NCI-H1105 (cell line): ENCODE measurements at regions not wholly inside any gene's neighbourhood (a gene's known extent, or its start where the extent isn't known, plus 50 kb on each side); places are given as distances from the start of the nearest gene placed in this dataset.

Source experiments
- DNase-seq: peaks from one replicate; lab custom pipeline; 2025; lab: John Stamatoyannopoulos, UW

DNA sequence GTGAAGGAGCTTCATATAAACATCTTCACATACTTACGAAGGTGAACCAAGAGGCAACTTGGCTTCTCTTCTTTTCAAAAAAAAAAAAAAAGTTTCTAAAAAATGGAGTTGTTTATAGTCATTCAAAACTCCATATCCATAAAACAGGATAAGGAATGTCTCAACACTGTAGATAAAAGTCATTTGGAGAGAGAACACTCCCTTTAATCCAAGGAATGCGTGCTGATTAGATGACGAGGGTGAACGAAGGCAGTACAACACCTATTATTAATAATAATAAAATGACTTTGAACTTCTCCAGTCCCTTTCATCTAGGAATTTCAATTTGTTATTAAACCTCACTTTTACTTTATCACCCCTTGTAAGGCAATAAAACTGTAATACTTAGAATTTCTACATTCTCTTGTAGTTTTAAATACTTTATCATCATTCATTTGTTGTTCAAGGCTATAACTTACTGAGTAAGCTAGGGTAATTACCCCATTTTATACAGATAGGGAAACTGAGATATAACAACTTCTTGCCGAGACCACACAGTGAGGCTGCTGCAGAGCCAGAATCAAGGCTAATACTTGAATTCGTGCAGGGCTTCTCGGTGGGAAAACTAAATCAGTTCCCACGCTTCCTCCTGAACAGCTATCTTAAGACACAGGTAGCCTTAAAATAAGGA, 377.1 kb downstream of the EFNA5 start:
- no peak for DNase-seq

- DNase-seq = no peak
Measured at GRCh38 chr5:107291866-107292265, 378.9 kb downstream of the EFNA5 start.

DNA sequence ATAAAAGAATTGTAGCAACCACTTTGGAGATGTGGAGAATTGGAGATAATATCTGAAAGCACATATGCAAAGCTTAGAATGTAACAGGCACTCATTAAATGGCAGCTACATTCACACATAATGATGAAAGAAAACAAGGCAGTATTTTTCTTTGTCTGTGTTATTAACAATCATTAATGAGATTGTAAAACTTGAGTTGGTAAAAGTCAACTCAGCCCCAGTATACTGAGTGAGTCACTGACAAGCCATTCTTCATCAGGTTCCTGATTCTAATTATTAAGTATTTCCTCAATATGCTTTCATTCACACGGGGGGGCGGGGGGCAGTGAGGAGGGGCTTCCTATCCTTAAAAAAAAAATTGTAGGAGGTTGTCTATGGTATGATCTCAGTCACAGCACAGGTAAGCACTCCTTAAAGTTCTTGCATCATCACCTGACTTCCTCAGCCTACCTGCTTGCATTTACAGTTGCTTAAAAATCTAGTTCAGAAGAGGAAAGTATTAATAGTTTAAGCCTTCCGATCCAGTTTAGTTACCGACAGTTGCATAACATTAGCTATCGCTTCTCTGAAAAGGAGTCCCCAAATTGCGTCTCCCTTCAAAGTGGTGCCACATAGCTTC, 379.8 kb downstream of the EFNA5 start:
- DNase-seq = no peak

- no peak for DNase-seq
Measured at GRCh38 chr5:107289030-107289714, 381.6 kb downstream of the EFNA5 start.

DNA sequence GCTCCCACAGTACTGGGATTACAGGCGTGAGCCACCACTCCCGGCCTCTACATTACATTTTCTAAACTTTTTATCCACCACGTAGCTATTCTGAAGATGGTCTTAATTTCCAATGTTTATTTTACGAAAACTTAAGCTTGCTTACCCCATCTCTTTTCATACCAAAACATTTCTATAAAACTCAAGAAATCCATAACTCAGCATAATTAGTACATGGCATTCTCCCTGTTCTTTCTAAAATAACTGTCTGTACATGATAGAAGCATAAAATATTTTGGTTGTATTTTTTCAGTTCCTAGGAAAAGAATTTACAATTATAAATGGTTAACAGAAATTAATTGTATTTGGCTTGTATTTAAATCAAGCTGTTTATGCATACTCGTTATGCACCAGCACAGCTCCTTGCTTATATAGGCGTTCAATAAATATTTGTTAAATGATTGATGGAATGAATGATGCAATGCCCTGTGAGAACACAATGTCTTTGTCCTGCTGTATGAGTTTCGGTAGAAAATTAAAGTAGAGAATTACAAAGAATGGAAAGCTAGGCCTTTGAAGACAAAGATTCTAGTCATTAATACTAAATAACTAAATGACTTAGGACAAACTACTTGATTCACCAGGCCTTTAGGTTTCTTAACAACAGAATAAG, 384.2 kb downstream of the EFNA5 start:
- no peak for DNase-seq

GRCh38 chr5:107285772-107286171, 385.0 kb downstream of the EFNA5 start:
- no peak for DNase-seq

DNA sequence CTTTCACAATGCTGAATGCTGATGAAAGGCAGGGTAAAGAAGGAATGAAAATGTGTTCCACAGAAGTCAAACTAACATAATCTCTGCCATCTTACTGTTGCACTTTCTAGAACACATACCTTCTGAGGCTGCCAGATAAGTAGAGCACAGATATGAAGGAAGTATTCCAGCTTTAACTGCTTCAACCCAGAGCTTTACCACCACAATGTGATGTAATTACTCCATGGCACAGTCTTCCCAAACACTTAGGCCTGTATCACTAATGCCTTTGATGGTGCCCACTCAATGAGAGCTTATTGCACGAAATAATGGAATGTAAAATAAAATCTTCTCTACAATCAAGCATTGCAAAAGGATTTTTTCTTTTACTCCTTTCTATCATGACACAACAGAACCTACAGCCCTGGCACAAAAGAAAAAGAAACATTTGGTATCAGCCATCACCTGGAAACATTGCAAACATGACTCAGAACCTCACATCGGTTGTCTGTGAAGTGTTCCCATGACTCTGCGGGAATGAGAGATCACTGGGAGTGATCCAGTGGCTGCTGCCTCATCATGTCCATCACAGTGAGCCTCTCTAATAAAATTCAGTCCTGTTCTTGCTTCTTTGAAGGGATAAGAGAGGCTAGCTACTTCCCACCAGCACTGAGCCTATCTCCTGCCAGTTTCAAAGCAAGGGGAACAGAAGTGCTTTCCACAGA, 385.8 kb downstream of the EFNA5 start:
- DNase-seq = no peak

GRCh38 chr5:107282061-107282460, 388.7 kb downstream of the EFNA5 start:
- no peak for DNase-seq

GRCh38 chr5:107278774-107279173, 392.0 kb downstream of the EFNA5 start:
- no peak for DNase-seq

GRCh38 chr5:107277485-107278125, 393.1 kb downstream of the EFNA5 start:
- no peak for DNase-seq

- DNase-seq = no peak
Measured at GRCh38 chr5:107275333-107275732, 395.4 kb downstream of the EFNA5 start.

- DNase-seq = no peak
Measured at GRCh38 chr5:107274571-107274970, 396.2 kb downstream of the EFNA5 start.

- DNase-seq = no peak
Measured at GRCh38 chr5:107272954-107273353, 397.8 kb downstream of the EFNA5 start.

- DNase-seq = no peak
Measured at GRCh38 chr5:107272509-107272908, 398.2 kb downstream of the EFNA5 start.

DNA sequence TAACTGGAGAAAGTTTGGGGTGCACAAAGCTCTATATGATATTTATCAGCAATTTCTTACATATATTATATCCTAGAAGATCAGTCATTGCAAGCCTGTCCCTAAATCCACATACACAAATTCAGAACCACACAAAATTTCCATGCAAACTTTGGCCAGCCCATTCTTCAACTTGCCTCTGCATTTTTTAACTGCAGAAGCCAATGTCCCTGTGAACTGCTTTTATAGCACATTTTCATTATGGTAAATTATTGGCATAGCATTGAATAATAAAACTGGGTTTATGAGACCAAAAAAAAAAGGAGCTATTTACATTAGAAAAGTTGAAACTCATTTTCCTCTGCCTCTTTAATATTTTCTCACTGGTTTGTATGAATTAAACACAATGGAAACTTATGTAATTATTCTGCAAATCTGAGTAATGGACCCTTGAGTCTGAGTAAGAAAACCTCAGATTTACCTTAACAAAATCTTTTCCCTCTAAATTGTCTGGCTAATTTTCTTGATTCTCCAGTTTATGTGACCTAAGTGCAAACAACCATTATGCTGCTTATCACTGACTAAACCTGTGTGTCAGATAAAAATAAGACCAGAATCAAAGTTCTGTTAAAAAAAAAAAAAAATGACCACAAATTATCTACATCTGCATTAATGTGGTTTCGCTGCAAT, 398.9 kb downstream of the EFNA5 start:
- DNase-seq = no peak

DNA sequence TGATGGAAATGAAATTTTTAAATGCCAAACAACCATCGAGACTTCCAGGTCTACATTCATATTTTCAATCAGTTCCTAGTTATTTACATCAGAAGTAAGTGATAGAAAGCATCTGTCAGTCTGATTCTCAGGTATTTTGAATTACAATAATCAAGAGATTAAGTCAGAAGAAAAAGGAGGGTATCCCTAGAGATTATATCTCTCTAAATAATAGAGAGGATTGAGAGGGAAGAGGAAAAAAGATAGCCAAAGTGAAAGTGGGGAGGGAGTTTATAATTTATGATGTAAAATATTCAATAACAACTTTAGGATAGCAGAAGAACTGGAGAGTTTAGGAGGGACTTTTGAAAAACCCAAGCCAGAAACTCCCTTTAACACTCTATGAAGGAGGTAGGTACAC, 400.2 kb downstream of the EFNA5 start:
- DNase-seq = no peak

- DNase-seq = no peak
Measured at GRCh38 chr5:107269678-107270077, 401.1 kb downstream of the EFNA5 start.

DNA sequence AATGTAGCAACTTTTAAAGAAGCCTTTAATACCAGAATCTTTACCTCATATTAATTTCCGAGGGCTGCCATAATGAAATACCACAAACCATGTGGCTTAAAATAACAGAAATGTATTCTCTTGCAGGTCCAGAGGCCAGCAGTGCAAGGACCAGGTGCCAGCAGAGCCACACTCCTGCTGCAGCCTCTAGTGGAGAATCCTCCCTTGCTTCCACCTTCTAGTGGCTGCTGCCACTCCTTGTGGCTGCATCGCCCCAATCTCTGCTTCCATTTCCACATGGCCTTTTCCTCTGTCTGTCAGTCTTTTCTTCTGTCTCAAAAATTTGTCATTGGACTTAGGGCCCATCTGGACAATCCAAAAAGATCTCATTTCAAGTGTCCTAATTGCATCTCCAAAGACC, 401.5 kb downstream of the EFNA5 start:
- no peak for DNase-seq

DNA sequence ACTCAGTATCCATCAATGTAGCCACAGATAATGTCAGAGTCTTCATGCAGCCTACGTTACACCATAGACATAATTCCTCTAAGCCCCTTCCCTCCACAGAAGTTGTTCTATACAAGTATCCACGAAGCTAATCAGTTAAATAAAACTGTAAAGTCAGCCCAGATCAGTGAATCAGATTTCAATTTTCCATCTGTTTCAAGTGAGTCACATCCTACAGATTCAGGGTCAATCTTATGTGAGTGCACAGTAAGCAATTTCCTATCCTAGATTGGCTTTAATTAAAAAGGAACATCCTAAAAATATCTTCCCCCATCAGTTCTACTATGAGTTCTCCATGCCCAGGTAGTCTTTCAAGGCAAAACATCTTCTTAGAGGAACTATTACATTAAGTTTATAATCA, 402.5 kb downstream of the EFNA5 start:
- DNase-seq = no peak

GRCh38 chr5:107266100-107266499, 404.6 kb downstream of the EFNA5 start:
- DNase-seq = no peak

DNA sequence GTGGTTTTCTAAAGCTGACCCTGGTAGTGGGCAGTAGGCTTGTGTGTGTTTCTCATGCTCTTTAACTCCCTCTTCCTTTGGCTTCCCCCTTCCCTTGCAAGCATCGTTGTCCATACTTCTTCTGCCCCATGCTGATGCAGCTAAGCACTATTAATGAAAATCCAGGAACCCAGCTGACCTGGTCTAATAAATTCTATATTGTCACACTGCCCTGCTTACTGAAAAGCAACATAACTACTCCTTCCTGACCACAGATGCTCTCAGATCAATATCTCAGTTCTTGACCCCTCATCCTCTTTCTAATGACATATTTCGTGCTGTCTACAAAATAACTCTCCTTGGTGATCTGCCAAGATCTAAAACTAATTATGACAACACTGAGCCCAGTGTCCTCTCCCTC, 405.5 kb downstream of the EFNA5 start:
- DNase-seq = no peak
